ENCODE measurements at regions not wholly inside any gene's neighbourhood (a gene's known extent, or its start where the extent isn't known, plus 50 kb on each side); places are given as distances from the start of the nearest gene placed in this dataset.

- DNase-seq (ENCODE audit: low read depth) = no peak
These were observed 355.5 kb downstream of the TLR4 start for GRCh38 chr9:118059484-118060278.

- no peak for DNase-seq (ENCODE audit: low read depth)
These were observed 379.0 kb downstream of the TLR4 start for GRCh38 chr9:118083161-118083560.

DNA sequence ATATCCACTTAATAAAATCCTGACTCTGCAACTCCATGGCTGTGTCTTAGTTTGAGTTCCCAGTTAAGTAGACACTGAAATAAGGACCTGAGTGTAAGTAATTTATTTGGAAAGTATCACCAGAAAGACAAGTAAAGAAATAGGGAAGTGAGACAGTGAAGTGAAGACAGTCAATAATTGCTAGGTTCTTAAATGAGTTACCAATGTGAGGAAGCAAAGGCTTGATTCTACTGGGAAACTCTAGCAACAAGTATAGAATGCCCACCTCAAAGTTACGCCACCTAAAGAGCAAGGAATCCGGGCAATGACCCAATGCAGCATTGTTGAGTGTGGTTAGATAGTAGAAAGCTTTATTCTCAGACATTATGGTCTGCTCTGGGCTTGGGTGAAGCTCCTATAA, 383.9 kb downstream of the TLR4 start:
- DNase-seq (ENCODE audit: low read depth) = no peak

GRCh38 chr9:118091226-118091625, 387.0 kb downstream of the TLR4 start:
- no peak for DNase-seq (ENCODE audit: low read depth)

GRCh38 chr9:118091711-118092500, 387.7 kb downstream of the TLR4 start:
- DNase-seq (ENCODE audit: low read depth) = no peak

DNA sequence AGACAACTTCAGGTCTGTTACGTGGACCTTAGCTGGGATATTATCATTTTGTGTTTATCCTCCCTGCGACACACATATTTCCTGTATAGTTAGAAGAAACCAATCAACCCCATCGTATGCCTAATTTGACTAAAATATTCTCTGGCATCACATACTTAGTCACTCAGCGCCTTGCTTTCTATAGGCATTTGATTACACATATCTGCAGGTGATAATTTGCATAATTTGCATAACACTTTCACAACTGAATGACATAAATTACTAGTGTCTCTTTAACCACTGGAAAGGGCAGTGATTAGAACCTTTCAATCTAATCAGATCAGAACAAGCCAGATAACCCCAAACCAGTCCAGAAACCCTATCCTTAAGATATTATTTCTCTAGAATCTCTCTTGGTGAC, 390.2 kb downstream of the TLR4 start:
- no peak for DNase-seq (ENCODE audit: low read depth)

GRCh38 chr9:118100529-118101419, 396.6 kb downstream of the TLR4 start:
- DNase-seq (ENCODE audit: low read depth) = no peak

- no peak for DNase-seq (ENCODE audit: low read depth)
These were observed 400.2 kb downstream of the TLR4 start for GRCh38 chr9:118104363-118104762.

DNA sequence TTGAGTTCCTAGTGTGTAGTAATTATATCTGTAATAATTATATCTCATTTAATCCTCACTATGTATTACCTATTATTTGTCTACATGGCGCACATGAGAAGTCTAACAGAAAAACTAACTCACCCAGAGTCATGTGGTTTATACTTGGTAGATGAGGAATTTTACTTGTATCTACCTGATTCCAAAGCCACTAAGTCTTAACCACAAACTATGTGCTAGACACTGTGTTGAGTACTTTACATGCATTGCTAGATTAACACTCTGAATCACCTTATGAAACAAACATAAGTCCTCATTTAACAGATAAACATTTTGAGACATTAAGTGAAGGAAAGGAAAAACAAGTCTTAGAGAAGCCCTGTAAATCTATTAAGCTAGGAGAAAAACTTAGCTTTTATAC, 404.8 kb downstream of the TLR4 start:
- no peak for DNase-seq (ENCODE audit: low read depth)

DNA sequence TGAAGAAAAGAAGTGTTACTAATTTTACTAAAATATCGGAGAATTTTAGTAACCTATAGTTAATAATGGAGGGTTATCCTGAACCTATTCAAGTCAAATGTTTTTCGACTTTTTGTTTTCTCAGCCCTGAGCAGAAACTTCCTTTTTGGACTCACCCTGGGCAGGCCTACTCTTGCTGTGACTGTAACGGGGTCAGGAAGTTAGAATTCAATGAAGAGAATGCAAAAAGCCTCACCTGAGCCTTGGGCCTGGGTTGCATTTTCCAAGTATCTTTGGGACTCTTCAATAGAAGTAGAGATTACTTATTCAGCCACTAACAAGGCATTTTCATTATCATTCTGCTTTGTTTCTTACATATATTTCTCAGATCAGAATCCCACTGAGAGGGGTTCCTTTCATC, 405.3 kb downstream of the TLR4 start:
- DNase-seq (ENCODE audit: low read depth) = no peak

DNA sequence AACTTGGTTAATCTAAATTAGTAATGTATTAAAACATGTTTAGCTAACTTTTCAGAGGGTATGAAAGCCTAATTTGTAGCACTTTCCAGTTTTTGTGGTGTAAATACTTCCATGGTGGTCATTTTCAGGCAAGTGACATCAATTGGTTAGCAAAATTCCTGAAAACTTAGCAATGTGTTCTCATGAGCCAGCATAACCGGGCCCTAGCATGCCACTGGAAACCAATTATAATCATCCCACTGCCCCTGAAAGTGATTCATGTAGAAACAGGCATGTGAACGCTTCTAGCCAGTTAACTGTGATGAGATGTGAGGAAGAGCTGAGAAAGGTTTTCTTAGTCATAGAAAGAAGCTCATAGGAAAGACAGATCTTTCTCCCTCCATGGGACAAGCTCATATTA, 417.2 kb downstream of the TLR4 start:
- no peak for DNase-seq (ENCODE audit: low read depth)

DNA sequence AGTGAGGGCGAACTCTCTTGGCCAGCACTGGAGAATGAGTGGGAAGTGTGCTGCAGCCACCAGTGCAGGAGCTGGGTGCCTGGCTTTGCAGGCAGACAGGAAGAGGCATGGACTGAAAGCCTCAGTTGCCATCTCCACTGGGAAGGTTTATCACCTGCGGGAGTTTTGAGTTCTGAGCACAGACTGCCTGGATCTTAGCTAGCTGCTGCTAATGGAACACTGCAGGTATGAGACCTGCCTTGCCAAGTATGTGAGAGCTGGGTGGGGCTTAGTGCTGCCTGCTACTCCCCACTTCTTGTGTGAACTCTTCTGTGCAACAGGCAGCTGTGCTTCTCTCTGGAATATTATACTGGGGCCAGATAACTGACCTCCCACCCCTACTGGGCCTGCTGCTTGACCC, 424.1 kb downstream of the TLR4 start:
- DNase-seq (ENCODE audit: low read depth) = no peak

- no peak for DNase-seq (ENCODE audit: low read depth)
These were observed 425.3 kb downstream of the TLR4 start for GRCh38 chr9:118129541-118129940.

DNA sequence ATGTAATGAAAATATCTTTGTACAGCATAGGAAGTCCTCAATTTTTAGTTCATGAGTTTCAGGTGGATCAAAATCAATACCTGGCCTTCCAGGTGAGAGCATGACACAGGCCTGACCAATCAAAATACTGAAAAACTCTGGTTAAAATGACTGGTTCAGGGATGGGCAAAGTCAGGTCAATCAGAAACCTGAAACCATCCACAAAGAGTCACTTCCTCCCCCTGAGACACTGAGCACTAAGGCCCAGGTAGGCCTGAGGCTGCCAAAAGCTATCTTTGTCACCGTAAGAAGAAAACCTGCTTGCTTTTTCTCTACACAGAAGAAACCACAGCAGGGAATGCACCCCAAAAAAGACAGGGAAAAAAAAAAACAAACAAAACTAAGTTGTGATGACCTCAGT, 444.8 kb downstream of the TLR4 start:
- DNase-seq (ENCODE audit: low read depth) = no peak

DNA sequence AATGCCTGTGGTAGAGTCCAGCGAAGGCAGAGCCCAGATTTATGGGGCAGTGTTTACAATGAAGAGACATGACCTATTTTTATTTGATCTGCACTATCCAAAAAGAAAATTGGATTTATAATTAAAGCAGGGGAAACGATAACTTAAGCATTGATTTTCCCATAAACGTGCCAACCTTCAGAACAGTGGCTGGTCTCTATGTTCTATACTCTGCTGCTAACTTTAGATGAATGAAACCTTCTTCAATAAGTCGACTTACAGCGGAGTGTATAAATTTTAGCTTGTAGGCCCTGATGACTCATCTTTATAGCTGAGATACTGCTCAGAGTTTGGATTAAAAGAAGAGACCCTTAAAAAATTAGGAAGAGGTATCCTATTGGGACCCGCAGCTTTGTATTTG, 452.6 kb downstream of the TLR4 start:
- DNase-seq (ENCODE audit: low read depth) = no peak

DNA sequence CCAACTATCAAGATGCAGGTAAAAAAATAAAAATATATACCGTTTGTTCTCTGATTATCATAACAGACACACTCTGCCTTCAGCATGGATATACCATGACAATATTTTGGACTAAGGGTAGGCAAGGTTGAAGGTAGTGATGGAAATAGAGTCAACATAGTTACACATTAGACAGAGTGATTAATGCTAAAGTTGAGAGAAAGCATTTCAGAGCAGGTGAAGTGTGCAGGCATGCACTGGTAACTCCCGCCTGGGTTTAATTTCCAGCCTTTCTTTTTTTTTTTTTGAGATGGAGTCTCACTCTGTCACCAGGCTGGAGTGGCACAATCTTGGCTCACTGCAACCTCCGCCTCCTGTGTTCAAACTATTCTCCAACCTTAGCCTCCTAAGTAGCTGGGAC, 458.5 kb downstream of the TLR4 start:
- no peak for DNase-seq (ENCODE audit: low read depth)

DNA sequence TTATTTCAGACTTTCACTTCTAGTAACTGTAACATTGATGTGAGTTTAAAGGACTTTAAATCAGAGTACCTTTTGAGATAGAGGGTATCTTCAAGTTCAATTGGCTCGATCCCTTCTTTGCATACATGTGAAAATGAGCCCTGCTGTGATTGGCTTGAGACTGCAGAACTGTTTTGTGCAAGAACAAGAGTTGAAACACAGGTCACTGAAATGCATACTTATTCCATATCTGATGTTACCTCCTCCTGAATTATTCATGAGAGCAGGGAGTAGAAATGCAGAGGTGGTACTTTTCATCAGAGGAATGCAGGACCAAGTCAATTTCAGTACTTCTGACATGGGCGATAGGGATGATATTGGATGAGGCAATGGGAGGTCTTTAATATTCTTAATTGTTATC, 459.5 kb downstream of the TLR4 start:
- DNase-seq (ENCODE audit: low read depth) = no peak

DNA sequence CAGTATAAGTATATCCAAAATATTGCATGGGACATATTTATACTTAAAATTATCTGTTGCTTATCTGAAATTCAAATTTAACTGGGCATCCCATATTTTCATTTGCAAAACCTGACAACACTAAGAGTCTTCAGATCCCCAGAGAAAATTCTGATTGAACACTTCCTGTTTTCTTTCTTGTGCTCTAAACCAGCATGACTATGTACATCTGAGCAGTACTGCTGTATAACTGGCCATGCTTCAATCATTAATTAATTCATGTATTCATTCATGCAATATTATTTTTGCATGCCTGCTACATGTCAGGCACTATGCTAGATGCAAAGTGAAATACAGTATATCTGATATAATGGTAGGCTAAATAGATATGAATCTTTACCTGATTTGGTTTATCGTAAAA, 461.2 kb downstream of the TLR4 start:
- DNase-seq (ENCODE audit: low read depth) = no peak

DNA sequence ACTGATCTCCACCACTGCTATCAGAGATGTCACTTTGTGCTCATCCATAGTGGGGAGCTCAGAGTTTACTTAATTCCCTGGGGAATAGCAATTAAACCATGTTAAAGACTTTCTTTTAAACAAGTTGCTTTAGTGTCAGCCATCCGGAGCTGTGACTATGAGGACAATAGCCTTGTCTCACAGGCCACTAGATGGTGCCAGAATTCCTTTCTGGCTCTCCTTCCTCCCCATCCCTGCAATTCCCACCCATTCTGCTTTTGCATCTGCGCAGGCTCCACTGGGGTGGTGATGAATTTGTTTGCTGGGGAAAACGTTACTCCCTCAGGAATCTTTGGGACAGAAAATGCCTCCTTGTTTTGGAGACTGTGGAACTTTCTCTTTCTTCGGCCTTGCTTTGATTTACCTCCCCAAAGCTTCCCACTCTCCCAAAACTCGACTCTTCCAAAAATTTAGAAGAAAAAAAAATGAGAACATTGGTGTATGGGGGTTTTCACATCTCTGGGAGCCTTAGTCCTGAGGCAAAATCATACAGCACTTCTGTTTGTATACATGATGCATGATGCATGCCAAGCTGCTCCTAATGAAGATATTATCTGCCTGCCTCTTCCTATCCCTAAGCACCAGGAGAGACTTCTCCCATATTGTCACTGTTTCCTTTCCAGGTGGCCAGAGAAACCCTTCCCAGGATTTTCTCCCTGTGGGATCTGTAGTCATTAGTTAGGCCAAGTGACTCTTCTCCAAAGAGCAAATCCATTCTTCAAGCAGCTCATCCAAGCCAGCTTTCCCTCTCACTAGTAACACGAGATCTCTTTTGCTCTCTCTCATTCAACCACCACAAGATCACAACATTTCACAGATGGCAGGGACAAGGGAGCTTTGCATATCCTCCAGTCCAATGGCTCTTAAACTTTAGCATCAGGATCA, 466.1 kb downstream of the TLR4 start:
- DNase-seq (ENCODE audit: low read depth) = no peak

DNA sequence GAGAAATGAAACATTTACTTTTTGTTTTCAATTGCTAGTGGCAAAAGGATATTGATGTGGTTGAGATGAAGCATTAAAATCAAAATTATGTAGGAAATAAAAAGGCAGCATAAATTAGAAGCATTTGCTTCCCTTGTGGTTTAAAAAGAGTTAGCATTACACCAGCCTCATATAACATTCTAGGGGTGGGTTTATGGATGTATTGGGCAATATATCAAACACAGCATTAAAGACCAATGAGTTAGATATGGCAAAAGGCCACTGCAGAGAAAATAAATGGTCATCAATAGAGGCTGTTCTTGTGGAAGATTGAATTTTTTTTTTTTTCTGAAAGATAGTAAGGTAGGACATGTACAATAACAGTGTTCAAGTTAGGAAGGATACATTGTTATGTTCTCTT, 473.0 kb downstream of the TLR4 start:
- DNase-seq (ENCODE audit: low read depth) = no peak

DNA sequence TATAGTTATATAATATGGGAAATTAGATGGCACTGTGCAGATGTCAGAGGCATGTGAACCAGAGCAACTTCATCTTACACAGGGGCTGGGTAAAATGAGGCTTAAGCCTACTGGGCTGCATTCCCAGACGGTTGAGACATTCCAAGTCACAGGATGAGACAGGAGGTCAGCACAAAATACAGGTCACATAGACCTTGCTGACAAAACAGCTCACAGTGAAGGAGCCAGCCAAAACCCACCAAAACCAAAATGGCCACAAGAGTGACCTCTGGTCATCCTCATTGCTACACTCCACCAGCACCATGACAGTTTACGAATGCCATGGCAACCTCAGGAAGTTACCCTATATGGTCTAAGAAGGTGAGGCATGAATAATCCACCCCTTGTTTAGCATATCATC, 479.4 kb downstream of the TLR4 start:
- DNase-seq (ENCODE audit: low read depth) = no peak

GRCh38 chr9:118187408-118187807, 483.2 kb downstream of the TLR4 start:
- no peak for DNase-seq (ENCODE audit: low read depth)

All from stimulated activated CD8-positive, alpha-beta memory T cell treated with anti-CD3 and anti-CD28 coated beads, Interleukin-4, amount 100 ng/mL, for 24 hours (primary cell).